RCC 7860 (cell line): ENCODE measurements at regions not wholly inside any gene's neighbourhood (a gene's known extent, or its start where the extent isn't known, plus 50 kb on each side); places are given as distances from the start of the nearest gene placed in this dataset.

Source experiments
- DNase-seq: peaks from one replicate; pipeline ENCODE4 v3.0.0-alpha.2; 2015; ENCODE audit warnings: low spot score
- FAIRE-seq: peaks from 2 replicates; lab custom pipeline; 2012; peaks lifted over from hg19 to GRCh38; lab: Jason Lieb, UNC

GRCh38 chr11:19661827-19662226, 50.8 kb upstream of the NAV2 start:
- no peak for DNase-seq
- FAIRE-seq: no peak

DNA sequence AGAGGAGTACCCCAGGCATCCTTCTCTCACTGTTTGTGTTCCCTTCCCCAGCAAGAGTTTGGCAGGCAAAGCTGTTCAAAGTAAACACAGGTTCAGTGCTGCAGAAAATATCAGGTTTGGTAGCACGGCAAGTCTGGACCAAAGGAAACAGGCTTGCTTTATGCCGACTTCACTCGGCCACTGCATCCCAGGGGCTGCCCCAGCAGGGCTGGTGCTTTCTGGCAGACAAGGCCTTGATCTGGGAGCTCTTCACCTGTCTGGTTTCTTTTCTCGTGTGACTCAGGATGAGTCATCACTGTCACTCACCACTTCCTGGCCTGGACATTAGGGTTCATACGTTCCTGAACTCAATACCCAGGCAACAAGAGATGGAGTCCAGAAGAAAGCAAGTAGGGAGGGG, 52.6 kb upstream of the NAV2 start:
- DNase-seq (peak; percentile 94), FAIRE-seq (peak; percentile 88)

DNA sequence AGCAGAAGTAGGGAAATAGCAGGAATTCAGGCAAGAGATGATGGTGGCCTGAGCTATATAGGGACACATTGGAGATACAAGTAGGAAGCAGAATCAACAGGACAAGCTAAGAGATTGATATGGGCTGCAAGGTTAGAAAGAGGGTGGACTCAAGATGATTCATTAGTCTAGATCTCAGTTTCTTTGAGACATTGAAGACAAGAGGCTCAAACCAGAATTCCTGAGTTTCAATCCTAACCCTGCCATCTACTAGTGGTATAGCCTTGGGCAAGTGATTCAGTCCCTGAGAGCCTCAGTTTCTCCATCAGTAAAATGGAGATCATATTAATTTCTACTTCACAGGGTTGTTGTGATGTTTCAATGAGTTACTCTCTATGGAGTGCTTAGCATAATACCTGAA, 53.1 kb upstream of the NAV2 start:
- DNase-seq (no peak), FAIRE-seq (no peak)

GRCh38 chr11:19658344-19658743, 54.3 kb upstream of the NAV2 start:
- DNase-seq: no peak
- no peak for FAIRE-seq

- no peak for FAIRE-seq
Observed at GRCh38 chr11:19656140-19656541, 56.5 kb upstream of the NAV2 start.

DNA sequence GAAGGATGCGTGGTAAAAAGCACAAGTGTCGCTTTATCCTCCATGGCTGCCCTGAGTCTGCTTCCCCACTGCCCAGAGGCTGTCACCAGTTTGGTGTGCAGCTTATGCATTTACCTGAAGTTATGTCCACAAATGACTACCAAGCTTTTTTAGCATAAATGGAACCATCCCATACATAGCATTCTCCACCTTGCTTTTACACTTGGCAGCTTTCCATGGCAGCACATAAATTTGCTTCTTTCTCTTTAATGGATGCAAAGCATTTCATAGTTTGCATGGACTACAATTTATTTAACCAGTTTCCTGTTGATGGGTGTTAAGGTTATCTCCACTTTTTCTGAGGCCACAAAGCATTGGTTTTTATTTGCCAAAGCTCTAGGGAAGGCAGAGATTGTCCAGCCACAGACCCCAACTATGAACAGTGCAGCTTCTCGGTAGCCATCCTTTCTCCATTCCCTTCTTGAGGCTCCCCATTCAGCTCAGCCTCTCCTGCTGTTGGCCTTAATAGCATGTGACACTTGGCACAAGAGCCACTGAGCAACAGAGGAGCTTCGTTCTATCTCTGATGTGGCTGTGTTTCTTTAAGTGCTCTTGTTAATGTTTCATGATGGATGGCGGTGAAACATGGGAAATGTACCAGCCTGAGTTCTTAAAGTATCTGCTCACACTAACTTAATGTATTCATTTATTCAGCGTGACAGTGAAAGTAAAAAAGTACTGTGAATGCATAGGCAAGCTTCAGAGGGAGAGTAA, 59.8 kb upstream of the NAV2 start:
- FAIRE-seq: no peak
- DNase-seq: no peak

More at GRCh38 chr11:19656140-19656541, 56.5 kb upstream of the NAV2 start:
- DNase-seq: no peak

- no peak for FAIRE-seq
Observed at GRCh38 chr11:19651653-19652052, 61.0 kb upstream of the NAV2 start.

DNA sequence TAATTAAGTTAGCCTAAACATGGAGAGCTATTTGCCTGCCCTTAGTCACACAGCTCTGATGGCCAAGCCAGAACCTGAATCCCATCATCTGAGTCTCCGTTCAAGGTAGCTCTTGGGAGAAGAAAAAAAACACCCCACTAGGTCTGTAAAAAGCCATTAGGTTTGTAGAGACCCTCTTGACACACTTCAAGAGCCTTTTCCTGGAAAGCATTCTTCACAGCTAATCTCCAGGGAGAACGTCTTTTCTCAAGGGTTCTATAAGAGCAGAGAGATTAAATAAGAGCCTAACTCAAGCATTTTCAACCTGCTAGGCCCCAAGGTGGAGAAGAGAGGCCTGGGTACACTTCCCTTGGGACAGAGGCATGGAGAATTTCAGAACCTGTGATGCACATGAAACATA, 61.6 kb upstream of the NAV2 start:
- DNase-seq: no peak
- no peak for FAIRE-seq

More at GRCh38 chr11:19651653-19652052, 61.0 kb upstream of the NAV2 start:
- no peak for DNase-seq

DNA sequence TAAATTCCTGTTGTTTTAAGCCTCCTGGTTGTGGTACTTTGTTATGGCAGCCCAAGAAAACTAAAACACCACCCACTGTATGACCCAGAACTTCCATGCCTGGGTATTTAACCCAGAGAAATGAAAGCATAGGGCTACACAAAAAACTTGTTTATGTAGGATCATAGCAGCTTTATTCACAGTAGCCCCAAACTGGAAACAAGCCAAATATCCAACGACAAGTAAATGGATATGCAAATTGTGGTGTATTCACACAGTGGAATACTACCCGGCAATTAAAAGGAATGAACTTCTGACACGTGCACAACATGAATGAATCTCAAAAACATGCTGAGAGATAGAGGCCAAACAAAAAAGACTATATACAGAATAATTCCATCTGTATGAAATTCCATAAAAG, 62.2 kb upstream of the NAV2 start:
- no peak for DNase-seq
- no peak for FAIRE-seq

DNA sequence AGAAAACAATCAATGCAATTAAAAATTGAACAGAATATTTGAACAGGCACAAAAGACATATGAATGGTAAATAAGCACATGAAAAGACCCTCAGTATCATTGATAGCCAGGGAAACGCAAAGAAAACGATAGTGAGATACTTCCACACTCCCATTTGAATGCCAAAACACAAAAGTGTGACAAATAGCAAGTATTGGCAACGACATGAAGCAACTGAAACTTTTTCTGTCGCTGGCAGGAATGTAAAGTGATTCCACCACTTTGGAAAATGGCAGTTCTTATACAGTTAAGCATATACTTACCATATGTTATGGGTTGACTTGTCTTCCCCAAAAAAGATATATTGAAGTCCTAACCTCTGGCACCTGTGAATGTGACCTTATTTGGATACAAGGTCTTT, 62.9 kb upstream of the NAV2 start:
- no peak for FAIRE-seq
- DNase-seq: no peak

DNA sequence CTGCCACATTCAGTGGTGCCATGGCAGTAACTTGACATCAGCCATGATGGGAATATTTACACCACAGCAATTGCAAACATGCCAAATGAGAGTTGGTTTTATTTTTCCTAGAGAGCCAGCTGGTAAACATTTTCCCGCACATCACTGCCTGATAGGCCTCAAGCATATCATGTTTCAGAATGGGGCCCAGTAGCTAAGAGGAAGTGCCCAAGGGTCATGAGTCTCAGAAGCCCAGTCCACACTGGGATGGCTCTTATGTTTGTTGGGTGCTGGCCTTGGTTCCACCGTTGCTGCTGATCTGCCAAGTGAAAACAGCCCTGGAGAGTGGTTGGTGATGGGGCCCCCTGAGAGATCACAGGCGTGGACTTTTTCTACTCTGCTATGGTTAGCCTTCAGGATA, 64.3 kb upstream of the NAV2 start:
- no peak for DNase-seq
- FAIRE-seq: no peak

DNA sequence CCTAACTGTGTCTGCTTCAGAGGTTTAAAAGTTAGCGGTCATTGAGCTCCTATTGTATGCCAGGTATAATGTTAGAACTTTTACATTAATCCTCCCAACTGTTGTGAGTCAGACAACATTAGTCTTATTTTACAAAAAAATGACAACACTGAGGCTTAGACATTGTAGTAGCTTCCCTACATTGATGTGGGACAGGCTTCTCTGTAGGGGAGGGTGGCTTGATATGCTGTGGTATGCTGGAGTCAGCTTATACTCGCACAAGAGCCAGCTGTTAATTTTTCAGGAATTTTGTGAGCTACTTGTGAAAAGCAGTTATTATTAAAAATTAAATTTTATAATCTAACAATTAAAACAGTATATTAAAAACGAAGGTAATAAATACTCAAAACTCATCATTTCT, 64.8 kb upstream of the NAV2 start:
- FAIRE-seq (no peak), DNase-seq (no peak)

GRCh38 chr11:19646921-19647320, 65.7 kb upstream of the NAV2 start:
- peak; percentile 84 for DNase-seq
- peak; percentile 93 for FAIRE-seq

DNA sequence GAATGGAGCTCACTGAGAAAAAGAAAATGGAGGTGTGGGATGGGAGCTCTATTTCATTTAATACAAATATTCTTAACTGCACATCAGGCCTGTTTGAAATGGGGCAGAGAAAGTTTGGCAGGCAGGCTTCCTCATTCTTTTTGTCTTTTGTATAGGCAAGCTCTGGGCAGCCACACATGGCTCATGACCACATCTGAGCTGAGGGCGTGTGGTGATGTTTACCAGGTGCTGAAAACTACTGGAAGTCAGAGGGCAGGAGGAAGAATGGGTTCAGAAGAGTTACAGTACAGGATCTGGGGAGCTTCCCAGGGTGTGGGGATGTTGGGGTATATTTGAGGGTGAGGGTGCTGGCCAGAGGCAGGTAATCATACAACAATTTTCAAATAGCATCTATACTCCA, 66.3 kb upstream of the NAV2 start:
- DNase-seq (no peak), FAIRE-seq (no peak)

DNA sequence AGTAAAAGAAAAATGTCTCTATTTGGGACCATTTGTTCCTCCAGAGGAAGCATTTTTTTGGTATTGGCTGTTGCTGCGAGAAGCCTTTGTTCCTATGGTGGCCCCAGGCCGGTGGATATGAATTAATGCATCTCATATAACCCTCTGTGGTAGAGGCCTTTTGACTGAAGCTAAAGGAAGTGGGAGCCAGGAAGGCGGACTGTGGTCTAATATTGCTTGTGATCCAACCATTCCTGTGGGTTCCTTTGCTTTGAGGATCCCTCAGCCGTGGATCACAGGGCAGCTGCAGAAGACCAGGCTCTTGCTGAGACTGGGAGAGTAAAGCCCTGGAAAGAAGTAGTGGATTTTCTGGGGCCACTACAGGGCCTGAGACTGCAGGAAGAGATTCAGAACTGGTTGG, 68.3 kb upstream of the NAV2 start:
- no peak for DNase-seq
- FAIRE-seq: no peak

GRCh38 chr11:19642185-19643158, 70.2 kb upstream of the NAV2 start:
- no peak for FAIRE-seq
- DNase-seq: no peak

DNA sequence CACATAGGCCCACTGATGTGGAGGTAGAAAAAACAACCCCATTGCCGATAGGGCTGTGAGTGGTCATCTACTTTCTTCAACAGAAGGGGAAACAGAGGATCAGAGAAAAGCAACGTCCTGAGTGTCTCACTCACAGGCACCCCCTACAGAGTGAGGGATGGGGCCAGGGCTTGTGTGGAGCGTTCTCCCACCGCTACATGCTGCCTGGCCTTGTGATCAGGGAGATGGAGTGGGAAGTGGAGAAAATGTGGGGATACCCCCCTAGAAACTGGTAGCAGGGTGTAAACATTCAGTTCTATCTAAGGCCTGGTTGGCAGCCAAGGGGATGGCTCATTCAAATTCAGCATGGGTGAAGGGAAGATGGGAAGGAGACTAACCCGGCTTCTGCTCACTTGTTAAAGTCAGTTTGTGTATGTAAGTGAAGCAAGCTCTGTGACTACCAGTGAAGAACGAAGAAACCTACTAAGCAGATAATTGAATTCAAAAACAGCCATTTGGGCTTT, 73.0 kb upstream of the NAV2 start:
- FAIRE-seq (no peak), DNase-seq (no peak)

- FAIRE-seq (no peak), DNase-seq (no peak)
Observed at GRCh38 chr11:19635332-19635731, 77.3 kb upstream of the NAV2 start.

GRCh38 chr11:19633276-19633675, 79.4 kb upstream of the NAV2 start:
- DNase-seq: no peak
- no peak for FAIRE-seq

GRCh38 chr11:19632499-19632834, 80.2 kb upstream of the NAV2 start:
- no peak for FAIRE-seq
- peak; percentile 8 for DNase-seq

GRCh38 chr11:19631712-19632498, 80.7 kb upstream of the NAV2 start:
- FAIRE-seq: no peak
- DNase-seq: no peak
